ENCODE measurements at regions not wholly inside any gene's neighbourhood (a gene's known extent, or its start where the extent isn't known, plus 50 kb on each side); places are given as distances from the start of the nearest gene placed in this dataset.

DNA sequence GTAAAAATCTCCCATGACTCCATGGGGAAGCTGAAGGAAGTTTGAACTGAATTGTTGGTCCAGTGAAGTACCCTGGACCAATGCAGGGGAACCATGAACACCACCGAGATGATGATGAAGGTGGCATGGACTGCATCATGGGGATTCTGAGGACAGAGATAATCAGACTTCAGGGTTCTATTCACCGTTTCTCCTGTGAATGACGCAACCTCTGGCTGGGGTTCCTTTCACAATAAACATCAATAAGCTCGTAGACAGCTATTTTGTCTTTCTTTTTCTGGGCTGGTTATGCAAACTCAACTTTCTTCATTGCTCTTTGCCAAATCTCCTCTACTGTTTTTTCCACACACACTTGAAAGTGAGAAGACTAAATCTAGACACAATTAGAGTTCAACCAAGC is 87.9 kb upstream of the NKX2-2 start:
- Histone ChIP-seq H3K4me3 (no peak overlapping the region), H3K27me3 (no peaks in the 10 kb centered on the region), H3K4me1 (no peaks in the 10 kb centered on the region), H3K36me3 (no peaks in the 10 kb centered on the region), H3K9me3 (no peaks in the 10 kb centered on the region), H3K27ac (no peak overlapping the region)
- no peak for FAIRE-seq
- no peak for ATAC-seq
- TF ChIP-seq, protein P1, sequence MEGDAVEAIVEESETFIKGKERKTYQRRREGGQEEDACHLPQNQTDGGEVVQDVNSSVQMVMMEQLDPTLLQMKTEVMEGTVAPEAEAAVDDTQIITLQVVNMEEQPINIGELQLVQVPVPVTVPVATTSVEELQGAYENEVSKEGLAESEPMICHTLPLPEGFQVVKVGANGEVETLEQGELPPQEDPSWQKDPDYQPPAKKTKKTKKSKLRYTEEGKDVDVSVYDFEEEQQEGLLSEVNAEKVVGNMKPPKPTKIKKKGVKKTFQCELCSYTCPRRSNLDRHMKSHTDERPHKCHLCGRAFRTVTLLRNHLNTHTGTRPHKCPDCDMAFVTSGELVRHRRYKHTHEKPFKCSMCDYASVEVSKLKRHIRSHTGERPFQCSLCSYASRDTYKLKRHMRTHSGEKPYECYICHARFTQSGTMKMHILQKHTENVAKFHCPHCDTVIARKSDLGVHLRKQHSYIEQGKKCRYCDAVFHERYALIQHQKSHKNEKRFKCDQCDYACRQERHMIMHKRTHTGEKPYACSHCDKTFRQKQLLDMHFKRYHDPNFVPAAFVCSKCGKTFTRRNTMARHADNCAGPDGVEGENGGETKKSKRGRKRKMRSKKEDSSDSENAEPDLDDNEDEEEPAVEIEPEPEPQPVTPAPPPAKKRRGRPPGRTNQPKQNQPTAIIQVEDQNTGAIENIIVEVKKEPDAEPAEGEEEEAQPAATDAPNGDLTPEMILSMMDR (IDR thresholded peaks at IDR 0.05), result no peak
- intact Hi-C loops (cut with DNase I), result no loop called here
- no peak for DNase-seq
- 59 to 66% methylated on average over 4 of the region's 4 CpGs for WGBS, 2 donors

DNA sequence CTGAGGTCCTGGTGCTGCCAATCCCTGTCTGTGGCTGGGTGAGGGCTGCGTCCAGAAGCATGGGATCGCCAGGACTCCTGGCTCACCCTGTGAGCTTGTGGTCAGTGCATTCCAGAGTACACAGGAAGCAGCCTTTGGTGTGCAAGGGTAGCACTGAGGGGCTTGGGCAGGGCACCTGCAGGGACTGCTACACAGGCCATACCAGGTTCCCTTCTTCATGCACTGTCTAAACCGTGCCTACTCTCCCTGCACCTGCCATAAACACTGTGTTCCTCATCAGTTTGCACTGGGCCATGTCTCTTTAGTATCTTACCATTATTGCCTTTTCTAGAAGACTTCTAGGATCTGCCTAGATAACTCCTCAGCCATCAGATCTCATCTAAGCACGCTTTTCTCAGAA is 72.8 kb upstream of the NKX2-2 start:
- H3K36me3 ChIP-seq, result no peaks in the 10 kb centered on the region
- intact Hi-C loops (cut with DNase I), result no loop called here
- TF ChIP-seq, protein P1 (IDR thresholded peaks at IDR 0.05), result no peak
- 59 to 61% methylated on average over 4 of the region's 4 CpGs for WGBS, 2 donors
- no peak for DNase-seq
- FAIRE-seq, result no peak
- H3K9me3 ChIP-seq, result no peaks in the 10 kb centered on the region
- no peak overlapping the region for H3K4me3 ChIP-seq
- no peaks in the 10 kb centered on the region for H3K27me3 ChIP-seq
- no peak for ATAC-seq
- no peak overlapping the region for H3K27ac ChIP-seq
- no peaks in the 10 kb centered on the region for H3K4me1 ChIP-seq

DNA sequence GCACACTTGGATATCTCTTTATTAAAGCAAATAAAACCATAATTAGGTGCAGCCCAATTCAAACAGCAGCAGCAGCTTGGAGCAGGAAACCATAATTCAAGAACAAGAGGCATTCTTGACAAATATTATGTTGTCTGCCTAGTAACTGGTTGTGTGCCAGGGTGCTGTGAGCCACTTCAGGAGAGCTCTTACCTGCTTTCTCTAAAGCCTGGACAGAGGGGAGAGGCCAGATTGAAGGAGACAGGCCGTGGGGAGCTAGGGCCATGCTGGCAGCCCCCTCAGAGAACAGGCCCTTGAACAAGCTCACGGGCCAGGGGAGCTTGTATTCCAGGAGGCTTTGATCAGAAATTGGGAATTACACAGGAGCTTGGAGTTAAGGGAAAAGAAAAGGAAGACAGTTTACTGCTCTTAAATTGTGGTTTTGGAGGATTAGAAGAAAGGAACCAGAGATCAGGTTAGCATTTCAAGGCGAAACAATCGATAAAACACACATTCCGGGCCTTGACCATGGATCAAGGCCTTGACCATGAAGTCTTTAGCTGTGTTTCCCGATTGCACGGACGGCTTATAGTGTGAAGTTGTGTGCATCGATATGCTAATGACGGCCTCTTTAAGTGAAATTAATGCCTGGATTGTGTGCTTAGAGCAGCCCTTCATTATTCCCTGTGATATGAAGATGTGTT is 69.8 kb upstream of the NKX2-2 start:
- WGBS, 2 donors, result 62 to 82% methylated on average over 10 of the region's 10 CpGs
- FAIRE-seq (no peak), ATAC-seq (no peak), DNase-seq (no peak)
- TF ChIP-seq, protein P1 (IDR thresholded peaks at IDR 0.05), result no peak
- no peaks in the 10 kb centered on the region for H3K4me1 ChIP-seq
- no peaks in the 10 kb centered on the region for H3K27me3 ChIP-seq
- H3K27ac ChIP-seq, result no peak overlapping the region
- no peaks in the 10 kb centered on the region for H3K36me3 ChIP-seq
- H3K4me3 ChIP-seq, result no peak overlapping the region
- no peaks in the 10 kb centered on the region for H3K9me3 ChIP-seq
- intact Hi-C loops (cut with DNase I), result no loop called here

DNA sequence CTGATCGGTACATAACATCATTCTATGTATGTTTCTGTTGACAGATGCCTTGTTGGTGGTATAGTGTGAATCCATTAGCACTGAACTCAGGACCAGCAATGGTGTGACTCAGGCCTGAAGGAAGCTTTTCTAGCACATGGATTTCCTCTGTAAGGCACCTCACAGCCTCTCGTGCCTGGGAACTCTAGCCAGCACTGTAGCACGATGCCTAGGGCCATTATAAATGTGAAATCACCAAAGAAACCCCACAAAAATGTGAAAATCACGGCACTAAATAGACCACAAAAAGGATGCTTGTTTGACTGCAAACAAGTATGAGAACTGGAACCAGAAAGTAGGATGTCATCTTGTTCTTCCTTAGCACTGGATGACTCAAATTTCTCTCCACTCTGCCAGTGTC is 63.7 kb upstream of the NKX2-2 start:
- Histone ChIP-seq H3K27ac (no peak overlapping the region), H3K36me3 (no peaks in the 10 kb centered on the region), H3K27me3 (peaks cover 0 to 5% (median 3%) of the 10 kb centered on the region in 4 donors), H3K4me3 (no peak overlapping the region), H3K9me3 (no peaks in the 10 kb centered on the region), H3K4me1 (no peaks in the 10 kb centered on the region)
- TF ChIP-seq, protein P1 (IDR thresholded peaks at IDR 0.05), result no peak
- intact Hi-C loops (cut with DNase I), result loop anchor here in 1 of 3 donors (10.0 kb wide), 2 partner anchors 343 to 723 kb away; no protein-coding TSS in a partner anchor
- FAIRE-seq, result no peak
- WGBS, 2 donors, result 52 to 72% methylated on average over 4 of the region's 4 CpGs
- DNase-seq, result no peak
- ATAC-seq, result no peak

DNA sequence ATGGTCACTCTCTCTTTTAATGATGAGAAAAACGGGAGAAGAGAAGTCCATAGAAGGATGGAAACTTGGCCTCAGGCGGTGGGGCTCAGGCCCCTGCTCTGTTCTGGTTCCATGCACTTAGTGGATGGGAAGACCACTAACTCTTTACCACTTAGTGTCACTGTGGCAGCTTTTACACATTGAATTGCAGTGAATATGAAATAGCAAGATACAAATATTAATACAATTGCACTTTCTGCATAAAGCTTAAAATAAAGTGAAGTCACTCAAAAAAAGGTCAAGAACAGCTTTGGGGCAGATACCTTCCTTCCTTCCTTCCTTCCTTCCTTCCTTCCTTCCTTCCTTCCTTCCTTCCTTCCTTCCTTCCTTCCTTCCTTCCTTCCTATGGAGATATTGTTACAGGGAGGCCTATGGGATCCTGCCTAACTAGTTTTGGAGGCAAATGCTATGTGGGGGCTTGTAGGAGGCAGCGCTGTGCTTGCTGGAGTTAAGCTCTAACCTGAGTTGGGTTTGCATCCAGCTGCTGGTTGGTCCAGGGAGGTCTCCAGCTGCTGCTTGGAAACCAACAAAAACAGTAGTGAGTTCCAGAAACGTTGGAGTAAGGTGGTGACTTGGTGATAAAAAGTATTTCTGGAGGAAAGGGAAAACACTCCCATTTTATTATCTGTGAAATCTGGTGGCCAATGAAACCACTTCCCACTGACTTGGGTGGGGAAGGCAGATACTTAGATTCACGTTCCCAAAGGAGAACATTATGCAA is 62.3 kb upstream of the NKX2-2 start:
- no peaks in the 10 kb centered on the region for H3K9me3 ChIP-seq
- intact Hi-C loops (cut with DNase I), result loop anchor here in 1 of 3 donors (10.0 kb wide), 2 partner anchors 341 to 721 kb away; no protein-coding TSS in a partner anchor
- ATAC-seq (no peak), FAIRE-seq (no peak), DNase-seq (no peak)
- WGBS, 2 donors, result 41 to 46% methylated on average over 5 of the region's 5 CpGs
- H3K4me3 ChIP-seq, result no peak overlapping the region
- H3K27me3 ChIP-seq, result peaks cover 0 to 14% (median 6%) of the 10 kb centered on the region in 4 donors
- no peaks in the 10 kb centered on the region for H3K36me3 ChIP-seq
- TF ChIP-seq, protein P1 (IDR thresholded peaks at IDR 0.05), result no peak
- H3K4me1 ChIP-seq, result no peaks in the 10 kb centered on the region
- no peak overlapping the region for H3K27ac ChIP-seq

Measured in pancreas (tissue), 10 donors.